Activated naive CD8-positive, alpha-beta T cell treated with anti-CD3 and anti-CD28 coated beads, Interleukin-2, amount 50 U/mL, for 24 hours (primary cell): ENCODE measurements at regions not wholly inside any gene's neighbourhood (a gene's known extent, or its start where the extent isn't known, plus 50 kb on each side); places are given as distances from the start of the nearest gene placed in this dataset.

Source experiments
- ATAC-seq: fragments of 150-1000 bp; cut with Tn5 transposase; one replicate; pipeline ENCODE4 v1.10.0; 2021
- DNase-seq: peaks from one replicate; pipeline ENCODE4 v3.0.0; 2021
- H3K27ac Mint-ChIP-seq: one replicate; pipeline ENCODE4 v1.8.0; 2021; ENCODE audit warnings: mild to moderate bottlenecking, mixed read lengths
- H3K27me3 Mint-ChIP-seq: one replicate; pipeline ENCODE4 v1.8.0; 2021; ENCODE audit warnings: mixed read lengths
- H3K36me3 Mint-ChIP-seq: one replicate; pipeline ENCODE4 v1.8.0; 2021; ENCODE audit warnings: low read depth, mixed read lengths
- H3K4me1 Mint-ChIP-seq: one replicate; pipeline ENCODE4 v1.8.0; 2021; ENCODE audit warnings: mixed read lengths
- H3K4me3 Mint-ChIP-seq: one replicate; pipeline ENCODE4 v1.8.0; 2021; ENCODE audit warnings: mild to moderate bottlenecking, moderate library complexity, mixed read lengths
- H3K9me3 Mint-ChIP-seq: one replicate; pipeline ENCODE4 v1.8.0; 2021; ENCODE audit warnings: mixed read lengths

- H3K27me3 Mint-ChIP-seq = peaks cover 23% of the 10 kb centered on the region
- peaks cover 9% of the 10 kb centered on the region for H3K4me1 Mint-ChIP-seq
- peaks cover 12% of the 10 kb centered on the region for H3K9me3 Mint-ChIP-seq
- H3K27ac Mint-ChIP-seq = no peak overlapping the region
- H3K36me3 Mint-ChIP-seq = no peaks in the 10 kb centered on the region
- no peak overlapping the region for H3K4me3 Mint-ChIP-seq
- DNase-seq = no peak
- no peak for ATAC-seq
These were observed 81.5 kb upstream of the NGF start for GRCh38 chr1:115419571-115419970.

GRCh38 chr1:115413621-115414020 lies 75.6 kb upstream of the NGF start:
- H3K27ac Mint-ChIP-seq = no peak overlapping the region

GRCh38 chr1:115413208-115413607 lies 75.2 kb upstream of the NGF start:
- Mint-ChIP-seq H3K36me3 (no peaks in the 10 kb centered on the region), H3K27me3 (peaks cover 11% of the 10 kb centered on the region), H3K4me3 (no peak overlapping the region), H3K9me3 (peaks cover 13% of the 10 kb centered on the region), H3K27ac (no peak overlapping the region), H3K4me1 (peaks cover 12% of the 10 kb centered on the region)
- DNase-seq (no peak), ATAC-seq (no peak)

More at GRCh38 chr1:115413621-115414020, 75.6 kb upstream of the NGF start:
- DNase-seq = no peak
- H3K36me3 Mint-ChIP-seq = no peaks in the 10 kb centered on the region
- H3K4me3 Mint-ChIP-seq = no peak overlapping the region
- peaks cover 10% of the 10 kb centered on the region for H3K27me3 Mint-ChIP-seq
- H3K9me3 Mint-ChIP-seq = peaks cover 13% of the 10 kb centered on the region
- peaks cover 12% of the 10 kb centered on the region for H3K4me1 Mint-ChIP-seq
- ATAC-seq = no peak

GRCh38 chr1:115412733-115413132 lies 74.7 kb upstream of the NGF start:
- H3K4me1 Mint-ChIP-seq = peaks cover 12% of the 10 kb centered on the region
- no peak overlapping the region for H3K27ac Mint-ChIP-seq
- H3K27me3 Mint-ChIP-seq = peaks cover 12% of the 10 kb centered on the region
- ATAC-seq (no peak), DNase-seq (no peak)
- peaks cover 13% of the 10 kb centered on the region for H3K9me3 Mint-ChIP-seq
- no peak overlapping the region for H3K4me3 Mint-ChIP-seq
- H3K36me3 Mint-ChIP-seq = no peaks in the 10 kb centered on the region

GRCh38 chr1:115412286-115412685 lies 74.2 kb upstream of the NGF start:
- Mint-ChIP-seq H3K27me3 (peaks cover 12% of the 10 kb centered on the region), H3K36me3 (no peaks in the 10 kb centered on the region), H3K4me1 (peaks cover 12% of the 10 kb centered on the region), H3K27ac (no peak overlapping the region), H3K4me3 (no peak overlapping the region), H3K9me3 (peaks cover 13% of the 10 kb centered on the region)
- no peak for ATAC-seq
- no peak for DNase-seq

GRCh38 chr1:115411371-115412063 lies 73.5 kb upstream of the NGF start:
- H3K4me3 Mint-ChIP-seq = no peak overlapping the region
- no peak for DNase-seq
- H3K9me3 Mint-ChIP-seq = peaks cover 8% of the 10 kb centered on the region
- peaks cover 12% of the 10 kb centered on the region for H3K4me1 Mint-ChIP-seq
- no peaks in the 10 kb centered on the region for H3K36me3 Mint-ChIP-seq
- peak; percentile 57 for ATAC-seq
- H3K27me3 Mint-ChIP-seq = peaks cover 12% of the 10 kb centered on the region
- no peak overlapping the region for H3K27ac Mint-ChIP-seq

- Mint-ChIP-seq H3K27me3 (peaks cover 12% of the 10 kb centered on the region), H3K4me3 (no peak overlapping the region), H3K9me3 (peaks cover 5% of the 10 kb centered on the region), H3K27ac (no peak overlapping the region), H3K36me3 (peaks cover 1% of the 10 kb centered on the region), H3K4me1 (peaks cover 12% of the 10 kb centered on the region)
- ATAC-seq (no peak), DNase-seq (no peak)
These were observed 71.3 kb upstream of the NGF start for GRCh38 chr1:115409094-115410015.

GRCh38 chr1:115408533-115408932 lies 70.5 kb upstream of the NGF start:
- Mint-ChIP-seq H3K9me3 (peaks cover 5% of the 10 kb centered on the region), H3K36me3 (peaks cover 1% of the 10 kb centered on the region), H3K4me1 (peaks cover 12% of the 10 kb centered on the region)

GRCh38 chr1:115404911-115405310 lies 66.9 kb upstream of the NGF start:
- Mint-ChIP-seq H3K4me1 (no peaks in the 10 kb centered on the region), H3K4me3 (no peak overlapping the region), H3K9me3 (no peaks in the 10 kb centered on the region), H3K27ac (no peak overlapping the region), H3K36me3 (peaks cover 1% of the 10 kb centered on the region), H3K27me3 (peaks cover 4% of the 10 kb centered on the region)
- ATAC-seq (no peak), DNase-seq (no peak)

More at GRCh38 chr1:115408533-115408932, 70.5 kb upstream of the NGF start:
- ATAC-seq = no peak
- Mint-ChIP-seq H3K4me3 (no peak overlapping the region), H3K27me3 (peaks cover 10% of the 10 kb centered on the region), H3K27ac (no peak overlapping the region)
- DNase-seq = no peak

- H3K4me3 Mint-ChIP-seq = no peak overlapping the region
- H3K9me3 Mint-ChIP-seq = no peaks in the 10 kb centered on the region
- no peak for DNase-seq
- H3K4me1 Mint-ChIP-seq = no peaks in the 10 kb centered on the region
- ATAC-seq = no peak
- H3K27me3 Mint-ChIP-seq = peaks cover 2% of the 10 kb centered on the region
- no peak overlapping the region for H3K27ac Mint-ChIP-seq
- peaks cover 1% of the 10 kb centered on the region for H3K36me3 Mint-ChIP-seq
These were observed 64.7 kb upstream of the NGF start for GRCh38 chr1:115402753-115403184.

- Mint-ChIP-seq H3K27me3 (peaks cover 2% of the 10 kb centered on the region), H3K36me3 (peaks cover 1% of the 10 kb centered on the region), H3K27ac (no peak overlapping the region), H3K4me1 (no peaks in the 10 kb centered on the region), H3K4me3 (no peak overlapping the region), H3K9me3 (no peaks in the 10 kb centered on the region)
- ATAC-seq (no peak), DNase-seq (no peak)
These were observed 63.6 kb upstream of the NGF start for GRCh38 chr1:115401676-115402075.

GRCh38 chr1:115400891-115401290 lies 62.8 kb upstream of the NGF start:
- ATAC-seq (no peak), DNase-seq (no peak)
- H3K36me3 Mint-ChIP-seq = peaks cover 1% of the 10 kb centered on the region
- no peaks in the 10 kb centered on the region for H3K9me3 Mint-ChIP-seq
- H3K27me3 Mint-ChIP-seq = peaks cover 2% of the 10 kb centered on the region
- no peak overlapping the region for H3K27ac Mint-ChIP-seq
- H3K4me3 Mint-ChIP-seq = no peak overlapping the region
- no peaks in the 10 kb centered on the region for H3K4me1 Mint-ChIP-seq

GRCh38 chr1:115400426-115400825 lies 62.4 kb upstream of the NGF start:
- ATAC-seq (no peak), DNase-seq (no peak)
- peaks cover 2% of the 10 kb centered on the region for H3K27me3 Mint-ChIP-seq

GRCh38 chr1:115398745-115399144 lies 60.7 kb upstream of the NGF start:
- H3K27me3 Mint-ChIP-seq = peaks cover 6% of the 10 kb centered on the region
- DNase-seq (no peak), ATAC-seq (no peak)
- no peaks in the 10 kb centered on the region for H3K4me1 Mint-ChIP-seq
- peaks cover 5% of the 10 kb centered on the region for H3K9me3 Mint-ChIP-seq
- no peak overlapping the region for H3K4me3 Mint-ChIP-seq
- H3K36me3 Mint-ChIP-seq = no peaks in the 10 kb centered on the region
- H3K27ac Mint-ChIP-seq = no peak overlapping the region

More at GRCh38 chr1:115400426-115400825, 62.4 kb upstream of the NGF start:
- no peak overlapping the region for H3K27ac Mint-ChIP-seq
- no peaks in the 10 kb centered on the region for H3K9me3 Mint-ChIP-seq
- no peak overlapping the region for H3K4me3 Mint-ChIP-seq
- H3K4me1 Mint-ChIP-seq = no peaks in the 10 kb centered on the region
- no peaks in the 10 kb centered on the region for H3K36me3 Mint-ChIP-seq
